HepG2 (cell line): ENCODE measurements at regions not wholly inside any gene's neighbourhood (a gene's known extent, or its start where the extent isn't known, plus 50 kb on each side); places are given as distances from the start of the nearest gene placed in this dataset.

Source experiments
- FOSL1 ChIP-seq: sonication (generic); formaldehyde crosslinking; IDR thresholded peaks from 2 replicates; pipeline ENCODE4 v1.9.0; 2021; ENCODE audit warnings: missing genetic modification reagents, borderline replicate concordance
- HNRNPLL ChIP-seq: fragments of 200-400 bp; formaldehyde crosslinking; IDR thresholded peaks from 2 replicates; pipeline ENCODE4 v1.6.1; 2017; ENCODE audit warnings: mild to moderate bottlenecking, low read depth, low read length; ENCODE audit not compliant: poor library complexity, severe bottlenecking
- NAIF1 ChIP-seq: sonication (generic); formaldehyde crosslinking; IDR thresholded peaks from 2 replicates; pipeline ENCODE4 v1.5.0; 2020; ENCODE audit warnings: mild to moderate bottlenecking, missing genetic modification reagents, borderline replicate concordance
- NR3C1 ChIP-seq: sonication (generic); formaldehyde crosslinking; IDR thresholded peaks from 2 replicates; pipeline ENCODE4 v1.4.0; 2020; ENCODE audit warnings: missing genetic modification reagents
- SOX6 ChIP-seq, 2 experiments: fragments of 450-650 bp in 1 of 2; sonication (generic) in 1 of 2; formaldehyde crosslinking in 1 of 2; IDR thresholded peaks; 2 replicates each; pipeline versions ENCODE4 v1.4.0 to v1.6.1; 2017 to 2020; ENCODE audit warnings: antibody characterized with exemption in 1 of 2, mild to moderate bottlenecking in 1 of 2, missing genetic modification reagents in 1 of 2
- STAG1 ChIP-seq: sonication (generic); formaldehyde crosslinking; IDR thresholded peaks from 2 replicates; pipeline ENCODE4 v1.4.0; 2020; ENCODE audit warnings: missing genetic modification reagents
- TF ChIP-seq, protein P1 (sequence below): sonication (generic); formaldehyde crosslinking; IDR thresholded peaks from 2 replicates; pipeline ENCODE4 v1.9.0; 2021; ENCODE audit warnings: missing genetic modification reagents, mild to moderate bottlenecking, borderline replicate concordance
- TF ChIP-seq, protein P2 (sequence below): sonication (generic); formaldehyde crosslinking; IDR thresholded peaks from 2 replicates; pipeline ENCODE4 v1.4.0; 2020; ENCODE audit warnings: missing genetic modification reagents, mild to moderate bottlenecking, borderline replicate concordance
- TF ChIP-seq, protein P3 (sequence below): sonication (generic); formaldehyde crosslinking; IDR thresholded peaks from 2 replicates; pipeline ENCODE4 v1.5.0; 2020; ENCODE audit warnings: mild to moderate bottlenecking, missing genetic modification reagents, moderate library complexity
- TF ChIP-seq, protein P4 (sequence below): sonication (generic); formaldehyde crosslinking; IDR thresholded peaks from 2 replicates; pipeline ENCODE4 v1.5.0; 2020; ENCODE audit warnings: missing genetic modification reagents

DNA sequence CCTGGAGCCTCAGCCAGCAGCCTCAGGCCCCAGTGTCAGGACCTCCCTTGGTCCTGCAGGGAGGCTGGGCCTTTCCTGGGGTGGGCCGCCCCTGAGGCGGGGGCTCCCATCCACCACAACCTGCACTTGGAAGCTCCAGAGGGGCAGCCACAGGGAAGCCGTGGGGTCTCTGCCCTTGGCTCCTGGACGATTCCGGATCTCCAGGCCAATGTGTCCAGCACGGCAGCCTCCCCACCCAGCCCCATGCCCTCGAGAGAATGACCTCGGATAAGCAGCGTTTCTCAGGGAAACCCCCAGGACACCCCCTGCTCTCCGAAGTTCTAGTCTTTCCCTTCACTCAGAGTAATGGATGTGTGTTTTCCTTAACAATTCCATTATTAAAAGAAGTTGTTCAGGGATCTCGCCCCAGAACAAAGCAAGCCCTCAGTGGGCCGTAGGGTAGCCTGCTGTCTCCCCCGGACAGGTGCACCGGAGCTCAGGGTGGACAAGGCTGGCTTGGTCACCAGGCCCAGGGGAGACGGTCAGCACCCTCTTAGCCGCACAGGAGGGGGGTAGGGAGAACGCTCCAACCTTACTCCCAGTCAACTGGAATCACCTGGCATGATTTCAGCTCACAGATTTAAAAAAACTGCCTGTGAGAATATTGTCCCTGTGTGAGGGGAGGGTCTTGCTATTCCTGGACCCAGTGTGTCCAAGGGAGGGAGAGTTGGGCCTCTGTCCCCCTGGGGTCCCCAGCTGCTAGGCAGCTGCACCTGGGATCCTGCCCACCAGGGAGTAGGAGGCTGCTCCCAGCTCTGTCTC, 72.2 kb upstream of the OTOS start:
- no peak for TF ChIP-seq NAIF1 (CRISPR knock-in tag)
- TF ChIP-seq FOSL1 (CRISPR knock-in tag) = no peak
- TF ChIP-seq, protein P1, sequence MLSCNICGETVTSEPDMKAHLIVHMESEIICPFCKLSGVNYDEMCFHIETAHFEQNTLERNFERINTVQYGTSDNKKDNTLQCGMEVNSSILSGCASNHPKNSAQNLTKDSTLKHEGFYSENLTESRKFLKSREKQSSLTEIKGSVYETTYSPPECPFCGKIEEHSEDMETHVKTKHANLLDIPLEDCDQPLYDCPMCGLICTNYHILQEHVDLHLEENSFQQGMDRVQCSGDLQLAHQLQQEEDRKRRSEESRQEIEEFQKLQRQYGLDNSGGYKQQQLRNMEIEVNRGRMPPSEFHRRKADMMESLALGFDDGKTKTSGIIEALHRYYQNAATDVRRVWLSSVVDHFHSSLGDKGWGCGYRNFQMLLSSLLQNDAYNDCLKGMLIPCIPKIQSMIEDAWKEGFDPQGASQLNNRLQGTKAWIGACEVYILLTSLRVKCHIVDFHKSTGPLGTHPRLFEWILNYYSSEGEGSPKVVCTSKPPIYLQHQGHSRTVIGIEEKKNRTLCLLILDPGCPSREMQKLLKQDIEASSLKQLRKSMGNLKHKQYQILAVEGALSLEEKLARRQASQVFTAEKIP (CRISPR knock-in tag) = no peak
- TF ChIP-seq, protein P2, sequence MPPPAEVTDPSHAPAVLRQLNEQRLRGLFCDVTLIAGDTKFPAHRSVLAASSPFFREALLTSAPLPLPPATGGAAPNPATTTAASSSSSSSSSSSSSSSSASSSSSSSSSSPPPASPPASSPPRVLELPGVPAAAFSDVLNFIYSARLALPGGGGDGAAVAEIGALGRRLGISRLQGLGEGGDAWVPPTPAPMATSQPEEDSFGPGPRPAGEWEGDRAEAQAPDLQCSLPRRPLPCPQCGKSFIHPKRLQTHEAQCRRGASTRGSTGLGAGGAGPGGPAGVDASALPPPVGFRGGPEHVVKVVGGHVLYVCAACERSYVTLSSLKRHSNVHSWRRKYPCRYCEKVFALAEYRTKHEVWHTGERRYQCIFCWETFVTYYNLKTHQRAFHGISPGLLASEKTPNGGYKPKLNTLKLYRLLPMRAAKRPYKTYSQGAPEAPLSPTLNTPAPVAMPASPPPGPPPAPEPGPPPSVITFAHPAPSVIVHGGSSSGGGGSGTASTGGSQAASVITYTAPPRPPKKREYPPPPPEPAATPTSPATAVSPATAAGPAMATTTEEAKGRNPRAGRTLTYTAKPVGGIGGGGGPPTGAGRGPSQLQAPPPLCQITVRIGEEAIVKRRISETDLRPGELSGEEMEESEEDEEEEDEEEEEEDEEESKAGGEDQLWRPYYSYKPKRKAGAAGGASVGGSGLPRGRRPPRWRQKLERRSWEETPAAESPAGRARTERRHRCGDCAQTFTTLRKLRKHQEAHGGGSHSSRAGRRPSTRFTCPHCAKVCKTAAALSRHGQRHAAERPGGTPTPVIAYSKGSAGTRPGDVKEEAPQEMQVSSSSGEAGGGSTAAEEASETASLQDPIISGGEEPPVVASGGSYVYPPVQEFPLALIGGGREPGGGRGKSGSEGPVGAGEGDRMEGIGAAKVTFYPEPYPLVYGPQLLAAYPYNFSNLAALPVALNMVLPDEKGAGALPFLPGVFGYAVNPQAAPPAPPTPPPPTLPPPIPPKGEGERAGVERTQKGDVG = no peak
- TF ChIP-seq, protein P3, sequence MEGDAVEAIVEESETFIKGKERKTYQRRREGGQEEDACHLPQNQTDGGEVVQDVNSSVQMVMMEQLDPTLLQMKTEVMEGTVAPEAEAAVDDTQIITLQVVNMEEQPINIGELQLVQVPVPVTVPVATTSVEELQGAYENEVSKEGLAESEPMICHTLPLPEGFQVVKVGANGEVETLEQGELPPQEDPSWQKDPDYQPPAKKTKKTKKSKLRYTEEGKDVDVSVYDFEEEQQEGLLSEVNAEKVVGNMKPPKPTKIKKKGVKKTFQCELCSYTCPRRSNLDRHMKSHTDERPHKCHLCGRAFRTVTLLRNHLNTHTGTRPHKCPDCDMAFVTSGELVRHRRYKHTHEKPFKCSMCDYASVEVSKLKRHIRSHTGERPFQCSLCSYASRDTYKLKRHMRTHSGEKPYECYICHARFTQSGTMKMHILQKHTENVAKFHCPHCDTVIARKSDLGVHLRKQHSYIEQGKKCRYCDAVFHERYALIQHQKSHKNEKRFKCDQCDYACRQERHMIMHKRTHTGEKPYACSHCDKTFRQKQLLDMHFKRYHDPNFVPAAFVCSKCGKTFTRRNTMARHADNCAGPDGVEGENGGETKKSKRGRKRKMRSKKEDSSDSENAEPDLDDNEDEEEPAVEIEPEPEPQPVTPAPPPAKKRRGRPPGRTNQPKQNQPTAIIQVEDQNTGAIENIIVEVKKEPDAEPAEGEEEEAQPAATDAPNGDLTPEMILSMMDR = no peak
- TF ChIP-seq, protein P4, sequence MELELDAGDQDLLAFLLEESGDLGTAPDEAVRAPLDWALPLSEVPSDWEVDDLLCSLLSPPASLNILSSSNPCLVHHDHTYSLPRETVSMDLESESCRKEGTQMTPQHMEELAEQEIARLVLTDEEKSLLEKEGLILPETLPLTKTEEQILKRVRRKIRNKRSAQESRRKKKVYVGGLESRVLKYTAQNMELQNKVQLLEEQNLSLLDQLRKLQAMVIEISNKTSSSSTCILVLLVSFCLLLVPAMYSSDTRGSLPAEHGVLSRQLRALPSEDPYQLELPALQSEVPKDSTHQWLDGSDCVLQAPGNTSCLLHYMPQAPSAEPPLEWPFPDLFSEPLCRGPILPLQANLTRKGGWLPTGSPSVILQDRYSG = no peak
- no peak for TF ChIP-seq NR3C1 (CRISPR knock-in tag)
- TF ChIP-seq STAG1 (CRISPR knock-in tag) = no peak
- no peak for TF ChIP-seq HNRNPLL
- no peak for TF ChIP-seq SOX6 (IDR thresholded peaks at IDR 0.05)
- no peak for TF ChIP-seq SOX6 (CRISPR knock-in tag; IDR thresholded peaks at IDR 0.05)
